Fibroblast of the aortic adventitia (primary cell): ENCODE measurements at regions not wholly inside any gene's neighbourhood (a gene's known extent, or its start where the extent isn't known, plus 50 kb on each side); places are given as distances from the start of the nearest gene placed in this dataset.

ENCODE experiments used
- DNase-seq: peaks from one replicate; pipeline ENCODE4 v3.0.0-alpha.2; 2010; ENCODE audit warnings: low read depth
- H3K4me3 ChIP-seq: 2 replicates; pipeline ENCODE4 v1.5.1; 2011; ENCODE audit warnings: low read depth, mild to moderate bottlenecking, control low read depth, low read length, moderate library complexity
- CTCF ChIP-seq: IDR thresholded peaks from 2 replicates; pipeline ENCODE4 v1.5.1; 2011; ENCODE audit warnings: mild to moderate bottlenecking, low read length, control low read depth, inconsistent platforms; ENCODE audit not compliant: insufficient read depth

GRCh38 chr11:92317222-92317621, 92.6 kb downstream of the FAT3 start:
- no peak for DNase-seq
- H3K4me3 ChIP-seq: no peak overlapping the region
- TF ChIP-seq CTCF: no peak

- TF ChIP-seq CTCF: no peak
- H3K4me3 ChIP-seq: no peak overlapping the region
- DNase-seq: no peak
Measured at GRCh38 chr11:92317721-92318120, 93.1 kb downstream of the FAT3 start.

GRCh38 chr11:92322225-92322624, 97.6 kb downstream of the FAT3 start:
- no peak for DNase-seq
- no peak for TF ChIP-seq CTCF
- no peak overlapping the region for H3K4me3 ChIP-seq

- no peak for TF ChIP-seq CTCF
- no peak overlapping the region for H3K4me3 ChIP-seq
- no peak for DNase-seq
Measured at GRCh38 chr11:92324890-92325289, 100.3 kb downstream of the FAT3 start.

- H3K4me3 ChIP-seq: no peak overlapping the region
- no peak for DNase-seq
- TF ChIP-seq CTCF: no peak
Measured at GRCh38 chr11:92325416-92325815, 100.8 kb downstream of the FAT3 start.

GRCh38 chr11:92329137-92329536, 104.5 kb downstream of the FAT3 start:
- TF ChIP-seq CTCF: no peak
- no peak overlapping the region for H3K4me3 ChIP-seq
- no peak for DNase-seq

GRCh38 chr11:92329646-92330045, 105.0 kb downstream of the FAT3 start:
- no peak overlapping the region for H3K4me3 ChIP-seq
- no peak for TF ChIP-seq CTCF
- DNase-seq: no peak
